GM20000 (cell line): ENCODE measurements at regions not wholly inside any gene's neighbourhood (a gene's known extent, or its start where the extent isn't known, plus 50 kb on each side); places are given as distances from the start of the nearest gene placed in this dataset.

Experiments used
- DNase-seq: peaks from one replicate; pipeline ENCODE4 v3.0.0; 2012; ENCODE audit warnings: low spot score
- TF ChIP-seq, protein P1 (sequence below): IDR thresholded peaks from 2 replicates; pipeline ENCODE4 v1.5.1; 2012; ENCODE audit warnings: mild to moderate bottlenecking, control low read depth; ENCODE audit errors: extremely low read depth, missing control alignments

DNA sequence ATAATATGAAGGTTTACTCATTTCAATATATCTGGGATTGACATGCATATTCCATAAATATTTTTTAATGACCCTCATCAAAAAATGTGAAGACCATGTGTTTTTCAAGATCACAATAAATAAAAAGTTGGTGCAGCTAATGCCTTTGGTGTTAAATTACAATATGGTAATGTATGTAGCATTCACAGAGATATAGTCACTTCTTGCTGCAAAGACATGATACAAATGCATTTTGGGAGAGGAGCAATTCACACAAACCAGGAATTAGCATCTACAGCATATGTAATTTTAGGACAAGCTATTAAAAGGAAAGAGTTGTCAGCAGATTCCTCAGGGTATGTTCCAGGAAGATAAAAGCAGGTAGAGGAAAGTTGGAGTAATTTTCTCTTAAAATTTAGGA, 734.5 kb upstream of the HTR2C start:
- no peak for DNase-seq
- TF ChIP-seq, protein P1, sequence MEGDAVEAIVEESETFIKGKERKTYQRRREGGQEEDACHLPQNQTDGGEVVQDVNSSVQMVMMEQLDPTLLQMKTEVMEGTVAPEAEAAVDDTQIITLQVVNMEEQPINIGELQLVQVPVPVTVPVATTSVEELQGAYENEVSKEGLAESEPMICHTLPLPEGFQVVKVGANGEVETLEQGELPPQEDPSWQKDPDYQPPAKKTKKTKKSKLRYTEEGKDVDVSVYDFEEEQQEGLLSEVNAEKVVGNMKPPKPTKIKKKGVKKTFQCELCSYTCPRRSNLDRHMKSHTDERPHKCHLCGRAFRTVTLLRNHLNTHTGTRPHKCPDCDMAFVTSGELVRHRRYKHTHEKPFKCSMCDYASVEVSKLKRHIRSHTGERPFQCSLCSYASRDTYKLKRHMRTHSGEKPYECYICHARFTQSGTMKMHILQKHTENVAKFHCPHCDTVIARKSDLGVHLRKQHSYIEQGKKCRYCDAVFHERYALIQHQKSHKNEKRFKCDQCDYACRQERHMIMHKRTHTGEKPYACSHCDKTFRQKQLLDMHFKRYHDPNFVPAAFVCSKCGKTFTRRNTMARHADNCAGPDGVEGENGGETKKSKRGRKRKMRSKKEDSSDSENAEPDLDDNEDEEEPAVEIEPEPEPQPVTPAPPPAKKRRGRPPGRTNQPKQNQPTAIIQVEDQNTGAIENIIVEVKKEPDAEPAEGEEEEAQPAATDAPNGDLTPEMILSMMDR = no peak

GRCh38 chrX:113833096-113834055, 750.5 kb upstream of the HTR2C start:
- no peak for DNase-seq
- TF ChIP-seq, protein P1 = no peak

- TF ChIP-seq, protein P1 = no peak
- DNase-seq = no peak
These were observed 755.4 kb upstream of the HTR2C start for GRCh38 chrX:113828470-113828869.

DNA sequence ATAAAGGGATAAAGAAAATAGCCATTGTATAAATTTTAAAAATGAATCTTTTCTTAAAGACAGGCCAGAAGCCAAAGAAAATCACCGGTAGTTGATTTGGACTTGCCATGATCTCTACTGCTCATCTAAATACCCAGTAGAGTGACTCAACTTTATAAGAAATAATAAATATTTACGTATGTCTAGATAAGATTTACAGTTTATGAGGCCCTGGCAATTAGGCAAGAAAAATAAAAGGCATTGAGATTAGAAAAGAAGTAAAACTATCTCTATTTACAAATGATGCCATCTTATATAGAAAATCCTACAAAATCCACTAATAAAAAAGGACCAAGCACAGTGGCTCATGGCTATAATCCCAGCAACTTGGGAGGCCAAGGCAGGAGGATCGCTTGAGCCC, 765.5 kb upstream of the HTR2C start:
- DNase-seq = no peak

GRCh38 chrX:113804819-113805218, 779.1 kb upstream of the HTR2C start:
- TF ChIP-seq, protein P1 = no peak

More for the DNA sequence above, 765.5 kb upstream of the HTR2C start:
- TF ChIP-seq, protein P1 = no peak

DNA sequence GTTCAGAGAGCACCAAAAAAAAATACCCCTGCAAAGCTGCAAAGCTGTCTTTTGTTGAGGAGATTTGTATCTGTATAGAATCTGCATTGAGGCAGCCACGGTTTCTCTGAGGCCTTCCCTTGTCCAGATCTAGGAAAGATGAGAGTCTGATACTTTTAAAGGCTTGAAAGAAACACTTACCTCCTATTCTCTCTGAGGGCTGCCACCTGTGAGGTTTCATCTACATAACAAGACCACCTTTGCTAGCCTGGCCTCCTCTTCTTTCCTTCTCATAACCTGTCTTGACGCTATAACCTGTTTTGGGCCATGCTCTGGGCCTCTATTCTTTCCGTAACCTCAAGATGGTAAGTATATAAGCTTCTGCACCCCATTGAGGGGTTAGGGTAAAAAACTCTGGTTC, 779.6 kb upstream of the HTR2C start:
- DNase-seq = no peak
- TF ChIP-seq, protein P1 = no peak

More at GRCh38 chrX:113804819-113805218, 779.1 kb upstream of the HTR2C start:
- DNase-seq = no peak

- TF ChIP-seq, protein P1 = no peak
- no peak for DNase-seq
These were observed 781.0 kb upstream of the HTR2C start for GRCh38 chrX:113802837-113803236.
